Heart right ventricle (tissue), 16 donors: ENCODE measurements at regions not wholly inside any gene's neighbourhood (a gene's known extent, or its start where the extent isn't known, plus 50 kb on each side); places are given as distances from the start of the nearest gene placed in this dataset.

ENCODE experiments used
- ATAC-seq, 8 donors: fragments of 200-7000 bp; cut with Tn5 transposase; one replicate each; pipeline ENCODE4 v1.9.1; 2020; ENCODE audit warnings: mild to moderate bottlenecking in 8 of 8, moderate library complexity in 8 of 8, moderate number of reproducible peaks in 1 of 8
- DNase-seq, 2 donors: peaks; one replicate each; pipeline ENCODE4 v3.0.0-alpha.2; 2020
- H3K27ac ChIP-seq, 10 donors: fragments of 200-600 bp; sonication (generic) in 2 of 10; one replicate each; pipeline versions ENCODE4 v1.5.0 to v1.8.0; 2020 to 2022; ENCODE audit warnings: mild to moderate bottlenecking in 3 of 10
- H3K27me3 ChIP-seq, 7 donors: fragments of 200-600 bp; one replicate each; pipeline ENCODE4 v1.8.0; 2021 to 2022; ENCODE audit warnings: mild to moderate bottlenecking in 2 of 7
- H3K36me3 ChIP-seq, 9 donors: fragments of 200-600 bp; sonication (generic) in 1 of 9; one replicate each; pipeline versions ENCODE4 v1.5.0 to v1.8.0; 2020 to 2022; ENCODE audit warnings: mild to moderate bottlenecking in 2 of 9
- H3K4me1 ChIP-seq, 9 donors: fragments of 200-600 bp; sonication (generic) in 1 of 9; one replicate each; pipeline versions ENCODE4 v1.5.0 to v1.8.0; 2020 to 2022; ENCODE audit warnings: mild to moderate bottlenecking in 4 of 9
- H3K4me3 ChIP-seq, 10 donors: fragments of 200-600 bp; sonication (generic) in 2 of 10; one replicate each; pipeline versions ENCODE4 v1.5.0 to v1.8.0; 2020 to 2022; ENCODE audit warnings: mild to moderate bottlenecking in 7 of 10, moderate library complexity in 2 of 10
- H3K9me3 ChIP-seq, 11 donors: fragments of 200-600 bp in 10 of 11; sonication (generic) in 2 of 11; one replicate each; pipeline versions ENCODE4 v1.5.0 to v1.8.0; 2013 to 2022; ENCODE audit warnings: mild to moderate bottlenecking in 2 of 11, control low read depth in 1 of 11, moderate library complexity in 1 of 11
- CTCF ChIP-seq, 9 donors: fragments of 200-600 bp; sonication (generic) in 2 of 9; IDR thresholded peaks; one replicate each; pipeline versions ENCODE4 v1.5.0 to v1.8.0; 2021 to 2022; ENCODE audit warnings: antibody characterized with exemption in 9 of 9, mild to moderate bottlenecking in 5 of 9, moderate library complexity in 1 of 9
- WGBS, 2 donors: extraction: QIAGEN DNeasy Blood & Tissue Kit; methylation state at CpG; one replicate each; pipeline ENCODE4 v1.1.7; 2013; ENCODE audit warnings: inconsistent platforms in 1 of 2; 5-methylcytosine and 5-hydroxymethylcytosine counted together
- intact Hi-C, 10 donors: fragments of 100-400 bp; cut with DNase I; formaldehyde crosslinking; loops; one replicate each; pipeline versions ENCODE4 v1.11.1 to v1.14.2; 2022
- donor health status: Arrhythmogenic right ventricular cardiomyopathy.
- donor health status: ischemic (EF 13 %, LVEDD 7.1; RV severe dilation, severe dysfunction).
- donor health status: healthy with polysubstance abuse.
- donor health status: DM: no; HTN: yes; CAD: no.
- donor health status: DM: no; HTN: no; CAD: no.
- donor health status: ischemic (EF 25% LVEDD 6.9; RV normal size, moderate dysfunction).
- donor health status: ischemic (EF 25% LVEDD 5.7; RV mildly dilated, moderate dysfunction).
- donor health status: healthy.
- donor health status: DM: yes; HTN: yes; CAD: no.
- donor health status: Ischemic cardiomyopathy.
- donor health status: ischemic (EF 35%, LVEDD 5.7; RV mildly dilated, moderate dysfunction).
- donor health status: nonischemic (EF 11% LVEDD 7.7; RV severe dilation, severe dysfunction).
- donor health status: DM: yes; HTN: yes; CAD: no.
- donor health status: PGD.
- donor health status: ischemic (EF 29% LVEDD 5.4; RV normal size, mild dysfunction).
- donor health status: nonischemic (EF 23%, LVEDD 6.1; RV moderate dilation, normal function).

GRCh38 chr11:8740129-8740528, 57.5 kb downstream of the RPL27A start:
- WGBS, 2 donors = 93 to 95% methylated on average over 3 of the region's 3 CpGs
- H3K36me3 ChIP-seq = peaks cover 0 to 46% (median 0%) of the 10 kb centered on the region in 9 donors
- no peaks in the 10 kb centered on the region for H3K27me3 ChIP-seq
- intact Hi-C loops = no loop called here
- no peak for TF ChIP-seq CTCF (IDR thresholded peaks at IDR 0.05)
- H3K27ac ChIP-seq = no peak overlapping the region
- peaks cover 0 to 40% (median 18%) of the 10 kb centered on the region in 9 donors for H3K4me1 ChIP-seq
- ATAC-seq (no peak), DNase-seq (no peak)
- no peak overlapping the region for H3K4me3 ChIP-seq
- no peaks in the 10 kb centered on the region for H3K9me3 ChIP-seq

GRCh38 chr11:8744423-8744822, 61.8 kb downstream of the RPL27A start:
- no peak overlapping the region for H3K4me3 ChIP-seq
- H3K36me3 ChIP-seq = peaks cover 0 to 59% (median 0%) of the 10 kb centered on the region in 9 donors
- WGBS, 2 donors = 96 to 98% methylated on average over 1 of the region's 1 CpG
- TF ChIP-seq CTCF (IDR thresholded peaks at IDR 0.05) = no peak
- H3K27ac ChIP-seq = no peak overlapping the region
- ATAC-seq (no peak), DNase-seq (no peak)
- H3K9me3 ChIP-seq = no peaks in the 10 kb centered on the region
- H3K27me3 ChIP-seq = no peaks in the 10 kb centered on the region
- intact Hi-C loops = no loop called here
- peaks cover 0 to 40% (median 14%) of the 10 kb centered on the region in 9 donors for H3K4me1 ChIP-seq

- Histone ChIP-seq H3K4me1 (peaks cover 0 to 44% (median 9%) of the 10 kb centered on the region in 9 donors), H3K4me3 (no peak overlapping the region), H3K27ac (no peak overlapping the region), H3K9me3 (no peaks in the 10 kb centered on the region), H3K36me3 (peaks cover 0 to 62% (median 0%) of the 10 kb centered on the region in 9 donors), H3K27me3 (no peaks in the 10 kb centered on the region)
- DNase-seq = no peak
- intact Hi-C loops = no loop called here
- WGBS, 2 donors = 85 to 89% methylated on average over 6 of the region's 6 CpGs
- no peak for TF ChIP-seq CTCF (IDR thresholded peaks at IDR 0.05)
- no peak for ATAC-seq
Observed at GRCh38 chr11:8745431-8746253, 63.0 kb downstream of the RPL27A start.

- Histone ChIP-seq H3K4me3 (no peak overlapping the region), H3K27ac (no peak overlapping the region), H3K36me3 (peaks cover 0 to 54% (median 0%) of the 10 kb centered on the region in 9 donors), H3K4me1 (peaks cover 0 to 37% (median 9%) of the 10 kb centered on the region in 9 donors), H3K9me3 (no peaks in the 10 kb centered on the region), H3K27me3 (no peaks in the 10 kb centered on the region)
- intact Hi-C loops = no loop called here
- no peak for DNase-seq
- ATAC-seq = no peak
- no peak for TF ChIP-seq CTCF (IDR thresholded peaks at IDR 0.05)
- WGBS, 2 donors = 67 to 75% methylated on average over 2 of the region's 2 CpGs
Observed at GRCh38 chr11:8746331-8746974, 63.9 kb downstream of the RPL27A start.
